Testis (tissue), 2 donors: ENCODE measurements at regions not wholly inside any gene's neighbourhood (a gene's known extent, or its start where the extent isn't known, plus 50 kb on each side); places are given as distances from the start of the nearest gene placed in this dataset.

Experiments
- POLR2A ChIP-seq: fragments of 450-650 bp; IDR thresholded peaks from one replicate; pipeline ENCODE4 v1.6.1; 2017; ENCODE audit warnings: antibody characterized with exemption, mild to moderate bottlenecking, moderate library complexity
- TF ChIP-seq, protein P1 (sequence below), 3 experiments: fragments of 450-650 bp in 2 of 3; fragments of 200-600 bp in 1 of 3; sonication (generic) in 1 of 3; IDR thresholded peaks; one replicate each; pipeline ENCODE4 v1.5.1; 2016 to 2019; ENCODE audit warnings: antibody characterized with exemption in 3 of 3, mild to moderate bottlenecking in 2 of 3, moderate library complexity in 1 of 3

DNA sequence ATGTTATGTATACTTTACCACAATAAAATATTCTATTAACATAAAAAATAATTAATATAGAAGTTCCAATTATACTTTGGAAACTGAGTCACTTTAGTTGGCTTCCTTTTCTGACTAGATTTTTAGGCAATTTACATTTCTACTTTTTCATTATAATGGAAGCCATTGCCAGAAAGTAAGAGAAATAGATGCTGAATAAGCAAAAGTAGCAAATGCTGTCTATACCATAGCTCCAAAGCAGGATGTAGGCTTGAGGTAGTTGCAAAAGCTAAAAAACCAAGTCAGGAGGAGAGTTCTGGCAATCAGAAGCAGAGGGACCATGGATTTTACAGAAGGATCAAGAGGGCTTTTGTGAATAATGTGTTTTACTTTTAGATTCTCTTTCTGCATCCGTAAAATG lies 262.4 kb upstream of the TMEM229A start:
- TF ChIP-seq, protein P1, sequence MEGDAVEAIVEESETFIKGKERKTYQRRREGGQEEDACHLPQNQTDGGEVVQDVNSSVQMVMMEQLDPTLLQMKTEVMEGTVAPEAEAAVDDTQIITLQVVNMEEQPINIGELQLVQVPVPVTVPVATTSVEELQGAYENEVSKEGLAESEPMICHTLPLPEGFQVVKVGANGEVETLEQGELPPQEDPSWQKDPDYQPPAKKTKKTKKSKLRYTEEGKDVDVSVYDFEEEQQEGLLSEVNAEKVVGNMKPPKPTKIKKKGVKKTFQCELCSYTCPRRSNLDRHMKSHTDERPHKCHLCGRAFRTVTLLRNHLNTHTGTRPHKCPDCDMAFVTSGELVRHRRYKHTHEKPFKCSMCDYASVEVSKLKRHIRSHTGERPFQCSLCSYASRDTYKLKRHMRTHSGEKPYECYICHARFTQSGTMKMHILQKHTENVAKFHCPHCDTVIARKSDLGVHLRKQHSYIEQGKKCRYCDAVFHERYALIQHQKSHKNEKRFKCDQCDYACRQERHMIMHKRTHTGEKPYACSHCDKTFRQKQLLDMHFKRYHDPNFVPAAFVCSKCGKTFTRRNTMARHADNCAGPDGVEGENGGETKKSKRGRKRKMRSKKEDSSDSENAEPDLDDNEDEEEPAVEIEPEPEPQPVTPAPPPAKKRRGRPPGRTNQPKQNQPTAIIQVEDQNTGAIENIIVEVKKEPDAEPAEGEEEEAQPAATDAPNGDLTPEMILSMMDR (IDR thresholded peaks at IDR 0.05): no peak
- TF ChIP-seq POLR2A: no peak
